ENCODE measurements at regions not wholly inside any gene's neighbourhood (a gene's known extent, or its start where the extent isn't known, plus 50 kb on each side); places are given as distances from the start of the nearest gene placed in this dataset.

DNA sequence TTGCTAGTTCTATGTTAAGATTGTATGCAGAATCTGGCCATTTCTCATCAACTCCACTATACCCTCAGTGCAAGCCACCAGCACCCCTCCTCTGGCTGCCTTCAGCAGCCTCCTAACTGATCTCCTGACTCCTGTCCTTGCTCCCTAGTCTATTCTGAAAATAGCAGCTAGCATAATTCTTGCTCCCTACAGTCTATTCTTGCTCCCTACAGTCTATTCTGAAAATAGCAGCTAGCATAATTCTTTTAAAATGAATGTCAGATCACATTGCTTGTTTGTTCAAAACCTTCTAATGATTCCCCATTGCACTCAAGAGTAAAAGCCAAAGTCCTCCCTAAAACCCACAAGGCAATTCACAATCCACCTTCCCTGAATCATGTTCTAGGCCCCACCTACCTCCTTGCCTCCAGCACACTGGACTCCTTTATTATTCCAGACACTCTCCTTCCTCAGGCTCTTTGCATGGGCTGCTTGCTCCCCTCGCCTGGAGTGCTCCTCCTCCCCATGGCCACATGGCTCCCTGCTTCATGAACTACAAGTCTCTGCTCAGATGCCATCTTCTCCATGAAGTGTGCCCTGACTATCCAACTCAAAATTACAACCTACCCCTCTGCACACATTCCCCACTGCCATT lies 164.2 kb upstream of the TNFAIP3 start:
- 71% methylated on average over 1 of the region's 1 CpG for WGBS
- TF ChIP-seq POLR2AphosphoS5 (IDR thresholded peaks at IDR 0.05) (no peak), POLR2A (IDR thresholded peaks at IDR 0.05) (no peak), EP300 (IDR thresholded peaks at IDR 0.05) (no peak)
- TF ChIP-seq, protein P1, sequence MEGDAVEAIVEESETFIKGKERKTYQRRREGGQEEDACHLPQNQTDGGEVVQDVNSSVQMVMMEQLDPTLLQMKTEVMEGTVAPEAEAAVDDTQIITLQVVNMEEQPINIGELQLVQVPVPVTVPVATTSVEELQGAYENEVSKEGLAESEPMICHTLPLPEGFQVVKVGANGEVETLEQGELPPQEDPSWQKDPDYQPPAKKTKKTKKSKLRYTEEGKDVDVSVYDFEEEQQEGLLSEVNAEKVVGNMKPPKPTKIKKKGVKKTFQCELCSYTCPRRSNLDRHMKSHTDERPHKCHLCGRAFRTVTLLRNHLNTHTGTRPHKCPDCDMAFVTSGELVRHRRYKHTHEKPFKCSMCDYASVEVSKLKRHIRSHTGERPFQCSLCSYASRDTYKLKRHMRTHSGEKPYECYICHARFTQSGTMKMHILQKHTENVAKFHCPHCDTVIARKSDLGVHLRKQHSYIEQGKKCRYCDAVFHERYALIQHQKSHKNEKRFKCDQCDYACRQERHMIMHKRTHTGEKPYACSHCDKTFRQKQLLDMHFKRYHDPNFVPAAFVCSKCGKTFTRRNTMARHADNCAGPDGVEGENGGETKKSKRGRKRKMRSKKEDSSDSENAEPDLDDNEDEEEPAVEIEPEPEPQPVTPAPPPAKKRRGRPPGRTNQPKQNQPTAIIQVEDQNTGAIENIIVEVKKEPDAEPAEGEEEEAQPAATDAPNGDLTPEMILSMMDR (IDR thresholded peaks at IDR 0.05), result no peak
- no peak for DNase-seq (ENCODE audit: low spot score in 2 of 2)

DNA sequence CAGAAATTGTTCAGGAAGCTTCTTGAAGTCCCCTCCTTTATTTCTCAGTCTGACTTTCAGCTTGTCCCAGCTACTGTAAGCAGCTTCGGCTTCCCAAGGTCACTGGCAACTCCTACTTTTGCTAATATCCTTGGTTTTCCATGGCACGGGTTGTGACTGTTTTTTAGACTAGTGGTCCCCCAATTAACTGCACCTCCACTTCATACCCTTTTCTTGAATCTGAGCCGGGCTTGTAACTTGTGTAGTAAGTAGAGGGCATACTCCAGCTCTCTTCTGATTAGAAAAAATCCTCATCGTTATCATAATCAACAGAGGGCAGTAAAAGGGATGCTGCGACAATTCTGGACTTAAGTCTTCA lies 162.3 kb upstream of the TNFAIP3 start:
- H3K27ac ChIP-seq, result no peak overlapping the region
- H3K36me3 ChIP-seq, result no peaks in the 10 kb centered on the region
- H3K9me3 ChIP-seq, result no peaks in the 10 kb centered on the region
- DNase-seq (ENCODE audit: low spot score in 2 of 2), result no peak
- H3K4me1 ChIP-seq, result peaks cover 16% of the 10 kb centered on the region
- WGBS, result 47% methylated on average over 5 of the region's 5 CpGs
- TF ChIP-seq EP300 (IDR thresholded peaks at IDR 0.05) (no peak), POLR2AphosphoS5 (IDR thresholded peaks at IDR 0.05) (no peak), POLR2A (IDR thresholded peaks at IDR 0.05) (no peak)
- TF ChIP-seq, protein P1 (IDR thresholded peaks at IDR 0.05), result no peak
- no peaks in the 10 kb centered on the region for H3K27me3 ChIP-seq
- no peak overlapping the region for H3K4me3 ChIP-seq

More for the DNA sequence above, 164.2 kb upstream of the TNFAIP3 start:
- Histone ChIP-seq H3K27me3 (no peaks in the 10 kb centered on the region), H3K9me3 (no peaks in the 10 kb centered on the region), H3K4me3 (no peak overlapping the region), H3K27ac (no peak overlapping the region), H3K36me3 (no peaks in the 10 kb centered on the region), H3K4me1 (peaks cover 12% of the 10 kb centered on the region)

DNA sequence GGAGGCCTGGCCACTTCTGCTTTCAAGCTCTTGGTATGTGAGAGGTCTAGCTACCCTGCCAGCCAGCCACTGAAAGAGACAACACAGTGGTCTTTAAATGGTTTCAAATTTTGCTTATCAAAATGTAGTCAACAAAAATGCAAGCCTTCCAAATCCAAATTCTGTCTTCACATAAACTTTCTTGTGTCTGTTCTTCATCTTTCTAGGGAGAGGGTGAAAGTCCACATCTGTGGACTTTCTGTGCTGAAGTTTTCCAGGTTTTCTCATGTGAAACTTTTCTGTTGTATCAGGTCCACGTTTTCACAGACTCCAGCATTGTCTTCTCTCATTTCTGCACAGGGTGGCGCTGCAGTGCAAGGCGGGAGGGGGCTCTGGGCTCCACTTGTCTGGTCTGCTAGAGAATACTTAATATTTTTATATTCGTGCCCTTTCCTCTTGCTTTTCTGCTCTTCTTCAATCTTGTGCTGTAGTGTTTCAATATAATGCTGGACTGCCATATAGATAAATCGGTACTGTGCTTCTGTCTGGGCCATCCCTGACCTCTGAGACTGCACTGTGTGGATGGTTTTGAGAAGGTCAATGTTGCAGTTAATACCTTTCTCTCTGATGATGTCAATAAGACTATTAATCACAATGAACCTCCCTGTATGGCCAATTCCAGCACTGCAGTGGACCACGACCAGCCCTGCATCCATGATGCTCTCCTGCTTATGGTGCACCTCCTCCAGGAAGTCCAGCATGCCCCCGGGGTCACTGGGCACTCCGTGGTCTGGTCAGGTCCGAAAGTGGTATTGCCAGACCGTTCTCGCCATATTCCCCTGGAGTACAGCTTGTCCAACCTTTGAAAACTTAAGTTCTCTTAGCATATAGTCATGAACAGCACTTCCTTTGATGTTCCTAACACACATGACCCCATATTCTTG lies 161.6 kb upstream of the TNFAIP3 start:
- 53% methylated on average over 11 of the region's 11 CpGs for WGBS
- H3K27me3 ChIP-seq, result no peaks in the 10 kb centered on the region
- no peaks in the 10 kb centered on the region for H3K9me3 ChIP-seq
- TF ChIP-seq, protein P1 (IDR thresholded peaks at IDR 0.05), result peak; percentile 81 to 82
- no peak for TF ChIP-seq EP300 (IDR thresholded peaks at IDR 0.05)
- no peak for TF ChIP-seq POLR2AphosphoS5 (IDR thresholded peaks at IDR 0.05)
- TF ChIP-seq POLR2A (IDR thresholded peaks at IDR 0.05), result no peak
- peak in 1 of 2 donors; percentile 72 for DNase-seq (ENCODE audit: low spot score in 2 of 2)
- H3K27ac ChIP-seq, result no peak overlapping the region
- no peak overlapping the region for H3K4me3 ChIP-seq
- no peaks in the 10 kb centered on the region for H3K36me3 ChIP-seq
- peaks cover 16% of the 10 kb centered on the region for H3K4me1 ChIP-seq

DNA sequence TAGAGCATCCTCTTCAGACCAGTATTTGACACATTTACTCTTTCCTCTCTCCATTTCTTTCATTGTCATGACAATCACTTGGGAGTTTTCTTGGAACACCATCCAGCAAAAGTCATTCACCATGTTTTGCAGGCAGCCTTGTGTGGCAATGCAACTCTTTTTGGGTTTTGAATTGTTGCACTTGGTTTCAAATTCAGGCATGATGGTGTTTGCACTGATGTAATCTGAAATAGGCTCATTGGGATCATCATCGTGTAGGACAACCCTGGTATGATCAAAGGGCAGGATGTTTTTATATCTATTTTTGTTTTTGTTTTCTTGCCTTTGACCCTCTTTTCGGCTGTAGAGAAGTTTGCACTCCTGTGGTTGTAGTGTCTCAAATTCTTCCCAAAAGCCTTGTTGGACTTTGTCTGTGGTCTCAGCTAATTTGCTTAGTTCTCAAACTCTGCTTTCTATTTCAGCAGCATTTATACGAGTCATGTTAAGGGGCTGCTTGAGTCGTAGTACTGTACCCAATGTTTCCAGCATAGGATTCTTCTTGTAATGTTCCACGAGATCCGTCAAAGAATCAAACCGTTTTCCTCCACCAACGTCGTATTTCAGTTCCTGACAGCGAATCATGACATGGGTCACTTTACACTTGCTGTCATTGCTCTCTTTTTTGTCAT lies 160.8 kb upstream of the TNFAIP3 start:
- WGBS, result 72% methylated on average over 10 of the region's 10 CpGs
- TF ChIP-seq, protein P1 (IDR thresholded peaks at IDR 0.05), result no peak
- no peak for TF ChIP-seq POLR2AphosphoS5 (IDR thresholded peaks at IDR 0.05)
- no peak for TF ChIP-seq EP300 (IDR thresholded peaks at IDR 0.05)
- no peak for TF ChIP-seq POLR2A (IDR thresholded peaks at IDR 0.05)

More for the DNA sequence above, 160.8 kb upstream of the TNFAIP3 start:
- H3K27ac ChIP-seq, result no peak overlapping the region
- no peaks in the 10 kb centered on the region for H3K36me3 ChIP-seq
- H3K27me3 ChIP-seq, result no peaks in the 10 kb centered on the region
- DNase-seq (ENCODE audit: low spot score in 2 of 2), result no peak
- no peak overlapping the region for H3K4me3 ChIP-seq
- H3K9me3 ChIP-seq, result no peaks in the 10 kb centered on the region
- H3K4me1 ChIP-seq, result peaks cover 16% of the 10 kb centered on the region
